Activated T-cell treated with anti-CD3 and anti-CD28 coated beads for 48 hours (primary cell): ENCODE measurements at regions not wholly inside any gene's neighbourhood (a gene's known extent, or its start where the extent isn't known, plus 50 kb on each side); places are given as distances from the start of the nearest gene placed in this dataset.

Source experiments
- DNase-seq: peaks from one replicate; pipeline ENCODE4 v3.0.0-alpha.2; 2020; ENCODE audit warnings: low read depth

- DNase-seq, result no peak
These were observed 507.8 kb downstream of the FBXO15 start for GRCh38 chr18:73639788-73640187.

GRCh38 chr18:73638709-73639108 lies 508.9 kb downstream of the FBXO15 start:
- DNase-seq, result no peak

- no peak for DNase-seq
These were observed 511.3 kb downstream of the FBXO15 start for GRCh38 chr18:73636355-73636754.

- DNase-seq, result no peak
These were observed 520.8 kb downstream of the FBXO15 start for GRCh38 chr18:73626859-73627258.

GRCh38 chr18:73626221-73626620 lies 521.4 kb downstream of the FBXO15 start:
- DNase-seq, result no peak

- no peak for DNase-seq
These were observed 526.5 kb downstream of the FBXO15 start for GRCh38 chr18:73621091-73621490.

- DNase-seq, result no peak
These were observed 529.7 kb downstream of the FBXO15 start for GRCh38 chr18:73617981-73618380.

- no peak for DNase-seq
These were observed 532.1 kb downstream of the FBXO15 start for GRCh38 chr18:73615506-73615905.

- no peak for DNase-seq
These were observed 532.8 kb downstream of the FBXO15 start for GRCh38 chr18:73614812-73615211.

- DNase-seq, result no peak
These were observed 533.8 kb downstream of the FBXO15 start for GRCh38 chr18:73613706-73614340.

GRCh38 chr18:73597832-73598615 lies 549.6 kb downstream of the FBXO15 start:
- DNase-seq, result no peak

GRCh38 chr18:73594749-73595148 lies 552.9 kb downstream of the FBXO15 start:
- no peak for DNase-seq

GRCh38 chr18:73593207-73593606 lies 554.4 kb downstream of the FBXO15 start:
- no peak for DNase-seq

- no peak for DNase-seq
These were observed 556.7 kb downstream of the FBXO15 start for GRCh38 chr18:73590950-73591349.

GRCh38 chr18:73579698-73580097 lies 567.9 kb downstream of the FBXO15 start:
- no peak for DNase-seq

GRCh38 chr18:73577365-73577764 lies 570.3 kb downstream of the FBXO15 start:
- DNase-seq, result no peak

GRCh38 chr18:73563901-73564472 lies 583.6 kb downstream of the FBXO15 start:
- DNase-seq, result no peak

- DNase-seq, result no peak
These were observed 584.3 kb downstream of the FBXO15 start for GRCh38 chr18:73563345-73563744.

GRCh38 chr18:73556904-73557303 lies 590.7 kb downstream of the FBXO15 start:
- no peak for DNase-seq

GRCh38 chr18:73552171-73552570 lies 595.5 kb downstream of the FBXO15 start:
- no peak for DNase-seq

- DNase-seq, result no peak
These were observed 596.4 kb downstream of the FBXO15 start for GRCh38 chr18:73551211-73551610.

- no peak for DNase-seq
These were observed 598.4 kb downstream of the FBXO15 start for GRCh38 chr18:73549236-73549635.

- no peak for DNase-seq
These were observed 602.2 kb downstream of the FBXO15 start for GRCh38 chr18:73545472-73545871.
